Endothelial cell of umbilical vein (primary cell): ENCODE measurements at regions not wholly inside any gene's neighbourhood (a gene's known extent, or its start where the extent isn't known, plus 50 kb on each side); places are given as distances from the start of the nearest gene placed in this dataset.

ENCODE experiments used
- BruUV-seq: library from RNA; stranded (reverse); fragments of 400-500 nt; replicated peaks from 2 replicates; lab custom pipeline; 2021; lab: Mats Ljungman, UMichigan
- CTCF ChIA-PET: fragments of 300-600, 350-600 bp; sonication (Branson Sonifier 250); formaldehyde crosslinking; loops from one replicate; lab custom pipeline; 2021; ENCODE audit warnings: antibody characterized with exemption, inconsistent platforms; lab: Charles Lee
- POLR2A ChIA-PET: fragments of 300-600, 350-600 bp; sonication (Branson Sonifier 250); formaldehyde crosslinking; loops from one replicate; lab custom pipeline; 2021; ENCODE audit warnings: antibody characterized with exemption, inconsistent platforms; lab: Charles Lee
- DNase-seq: peaks from one replicate; pipeline ENCODE4 v3.0.0-alpha.2; 2011; ENCODE audit warnings: low read depth, low spot score
- FAIRE-seq: peaks from 2 replicates; lab custom pipeline; 2011; peaks lifted over from hg19 to GRCh38; lab: Jason Lieb, UNC
- H2AFZ ChIP-seq: 2 replicates; pipeline ENCODE4 v1.6.0; 2012; ENCODE audit warnings: low read depth, low read length, control low read depth, inconsistent platforms
- H3K27ac ChIP-seq: 2 replicates; pipeline ENCODE4 v1.5.1; 2011; ENCODE audit warnings: low read depth, mild to moderate bottlenecking, control low read depth, low read length, moderate library complexity; ENCODE audit not compliant: insufficient read depth
- H3K27me3 ChIP-seq, 2 experiments: 2 replicates each; pipeline versions ENCODE4 v1.6.0 to v1.6.1; 2011; ENCODE audit warnings: low read length in 2 of 2, mixed read lengths in 1 of 2; ENCODE audit not compliant: control insufficient read depth in 2 of 2, insufficient read depth in 2 of 2
- H3K36me3 ChIP-seq, 2 experiments: 2 replicates in 1 of 2; 3 replicates in 1 of 2; pipeline ENCODE4 v1.5.1; 2011; ENCODE audit warnings: low read length in 2 of 2, mild to moderate bottlenecking in 1 of 2, moderate library complexity in 1 of 2; ENCODE audit not compliant: control insufficient read depth in 2 of 2, insufficient read depth in 2 of 2; ENCODE audit errors: extremely low read depth in 1 of 2
- H3K4me1 ChIP-seq: 3 replicates; pipeline ENCODE4 v1.5.1; 2011; ENCODE audit warnings: mild to moderate bottlenecking, low read length; ENCODE audit not compliant: control insufficient read depth, insufficient read depth; ENCODE audit errors: extremely low read depth
- H3K4me2 ChIP-seq: 2 replicates; pipeline ENCODE4 v1.6.1; 2011; ENCODE audit warnings: low read length, control low read depth, mixed read lengths; ENCODE audit not compliant: insufficient read depth
- H3K4me3 ChIP-seq, 3 experiments: fragments of 200-600 bp in 1 of 3; sonication (generic), shearing (Covaris generic) in 1 of 3; replicated peaks in 1 of 3; 2 replicates each; pipeline ENCODE4 v1.5.1; 2011 to 2016; ENCODE audit warnings: control low read depth in 3 of 3, low read length in 3 of 3, mild to moderate bottlenecking in 2 of 3, inconsistent platforms in 1 of 3, low read depth in 1 of 3, moderate library complexity in 1 of 3; ENCODE audit not compliant: insufficient read depth in 1 of 3
- H3K79me2 ChIP-seq: 2 replicates; pipeline ENCODE4 v1.6.0; 2012; ENCODE audit warnings: low read length, inconsistent platforms; ENCODE audit not compliant: control insufficient read depth, insufficient read depth
- H3K9ac ChIP-seq: replicated peaks from 2 replicates; pipeline ENCODE3; 2011; ENCODE audit warnings: low read length, control low read depth; ENCODE audit not compliant: insufficient read depth; ENCODE audit errors: extremely low read depth
- H3K9me1 ChIP-seq: replicated peaks from 3 replicates; pipeline ENCODE4 v1.6.0; 2011; ENCODE audit warnings: mild to moderate bottlenecking, low read length; ENCODE audit not compliant: control insufficient read depth, insufficient read depth; ENCODE audit errors: extremely low read depth
- H3K9me3 ChIP-seq: replicated peaks from 2 replicates; pipeline ENCODE4 v1.5.1; 2012; ENCODE audit warnings: low read length, inconsistent platforms; ENCODE audit not compliant: control insufficient read depth, insufficient read depth
- H4K20me1 ChIP-seq: replicated peaks from 2 replicates; pipeline ENCODE3; 2011; ENCODE audit warnings: mild to moderate bottlenecking, low read length; ENCODE audit not compliant: control insufficient read depth, insufficient read depth; ENCODE audit errors: extremely low read depth
- EZH2 ChIP-seq: IDR thresholded peaks from 2 replicates; pipeline ENCODE4 v1.6.1; 2012; ENCODE audit warnings: borderline replicate concordance, low read depth, mild to moderate bottlenecking, moderate library complexity, low read length, inconsistent platforms; ENCODE audit not compliant: severe bottlenecking
- FOS ChIP-seq: IDR thresholded peaks from 2 replicates; pipeline ENCODE4 v1.6.1; 2011; ENCODE audit warnings: mild to moderate bottlenecking, low read length, moderate library complexity, borderline replicate concordance; ENCODE audit not compliant: insufficient read depth
- GATA2 ChIP-seq: IDR thresholded peaks from 2 replicates; pipeline ENCODE4 v1.7.0; 2011; ENCODE audit warnings: low read depth, mild to moderate bottlenecking, moderate library complexity, mixed read lengths, low read length; ENCODE audit not compliant: insufficient read length, insufficient read depth
- JUN ChIP-seq: IDR thresholded peaks from 2 replicates; pipeline ENCODE4 v1.6.1; 2011; ENCODE audit warnings: borderline replicate concordance, low read depth; ENCODE audit not compliant: insufficient read length, insufficient read depth
- MAX ChIP-seq: IDR thresholded peaks from 2 replicates; pipeline ENCODE4 v1.6.1; 2011; ENCODE audit not compliant: insufficient read depth, insufficient read length
- MYC ChIP-seq: IDR thresholded peaks from one replicate; pipeline ENCODE4 v1.6.1; 2011; ENCODE audit warnings: mild to moderate bottlenecking, low read depth, low read length
- POLR2A ChIP-seq: IDR thresholded peaks from 2 replicates; pipeline ENCODE4 v1.6.1; 2012; ENCODE audit warnings: low read depth, mild to moderate bottlenecking, control low read depth, low read length
- POLR2AphosphoS5 ChIP-seq: IDR thresholded peaks from 2 replicates; pipeline ENCODE4 v1.6.1; 2012; ENCODE audit warnings: low read depth, mild to moderate bottlenecking, control low read depth, low read length, moderate library complexity; ENCODE audit not compliant: insufficient read depth
- dilution Hi-C: fragments of 300-500 bp; cut with MboI; formaldehyde crosslinking; loops from one replicate; pipeline ENCODE4 v1.15.0; 2019; ENCODE audit warnings: low sequenced_read_pairs; ENCODE audit not compliant: extremely low pct_ligation_motif_present
- intact Hi-C: fragments of 100-400 bp; cut with micrococcal nuclease; formaldehyde crosslinking; loops from one replicate; pipeline ENCODE4 v1.10.0; 2022
- TF ChIP-seq, protein P1 (sequence below), 2 donors: IDR thresholded peaks; 1 replicate in 1 of 2; 2 replicates in 1 of 2; pipeline ENCODE4 v1.5.1; 2011; ENCODE audit warnings: low read length in 2 of 2, mild to moderate bottlenecking in 2 of 2, moderate library complexity in 2 of 2, control low read depth in 1 of 2, inconsistent platforms in 1 of 2, low read depth in 1 of 2; ENCODE audit not compliant: insufficient read depth in 1 of 2; ENCODE audit errors: extremely low read depth in 1 of 2

- H4K20me1 ChIP-seq, result no peaks in the 10 kb centered on the region
- H3K4me1 ChIP-seq, result no peaks in the 10 kb centered on the region
- CTCF ChIA-PET, result interaction anchor here (1.2 kb wide), 1 partner anchor 10 kb away, joined by 3 read pairs; no protein-coding TSS in a partner anchor
- POLR2A ChIA-PET, result no interaction called here
- DNase-seq (no peak), FAIRE-seq (no peak)
- no TSS peak for BruUV-seq
- no peak overlapping the region for H3K4me2 ChIP-seq
- intact Hi-C loops (no loop called here), dilution Hi-C loops (no loop called here)
- H2AFZ ChIP-seq, result no peak overlapping the region
- H3K27me3 ChIP-seq, result no peaks in the 10 kb centered on the region
- H3K9me3 ChIP-seq, result no peaks in the 10 kb centered on the region
- no peak overlapping the region for H3K9ac ChIP-seq
- TF ChIP-seq, protein P1, sequence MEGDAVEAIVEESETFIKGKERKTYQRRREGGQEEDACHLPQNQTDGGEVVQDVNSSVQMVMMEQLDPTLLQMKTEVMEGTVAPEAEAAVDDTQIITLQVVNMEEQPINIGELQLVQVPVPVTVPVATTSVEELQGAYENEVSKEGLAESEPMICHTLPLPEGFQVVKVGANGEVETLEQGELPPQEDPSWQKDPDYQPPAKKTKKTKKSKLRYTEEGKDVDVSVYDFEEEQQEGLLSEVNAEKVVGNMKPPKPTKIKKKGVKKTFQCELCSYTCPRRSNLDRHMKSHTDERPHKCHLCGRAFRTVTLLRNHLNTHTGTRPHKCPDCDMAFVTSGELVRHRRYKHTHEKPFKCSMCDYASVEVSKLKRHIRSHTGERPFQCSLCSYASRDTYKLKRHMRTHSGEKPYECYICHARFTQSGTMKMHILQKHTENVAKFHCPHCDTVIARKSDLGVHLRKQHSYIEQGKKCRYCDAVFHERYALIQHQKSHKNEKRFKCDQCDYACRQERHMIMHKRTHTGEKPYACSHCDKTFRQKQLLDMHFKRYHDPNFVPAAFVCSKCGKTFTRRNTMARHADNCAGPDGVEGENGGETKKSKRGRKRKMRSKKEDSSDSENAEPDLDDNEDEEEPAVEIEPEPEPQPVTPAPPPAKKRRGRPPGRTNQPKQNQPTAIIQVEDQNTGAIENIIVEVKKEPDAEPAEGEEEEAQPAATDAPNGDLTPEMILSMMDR (IDR thresholded peaks at IDR 0.05; ENCODE audit: extremely low read depth in 1 of 2, insufficient read depth in 1 of 2, low read depth in 1 of 2, low read length in 2 of 2), result no peak
- TF ChIP-seq JUN, result no peak
- TF ChIP-seq MYC, result no peak
- TF ChIP-seq GATA2, result no peak
- no peak for TF ChIP-seq EZH2
- TF ChIP-seq MAX, result no peak
- no peak for TF ChIP-seq FOS
- TF ChIP-seq POLR2AphosphoS5, result no peak
- TF ChIP-seq POLR2A, result no peak
- no peaks in the 10 kb centered on the region for H3K79me2 ChIP-seq
- H3K9me1 ChIP-seq, result no peaks in the 10 kb centered on the region
- no peaks in the 10 kb centered on the region for H3K36me3 ChIP-seq
- no peak overlapping the region for H3K27ac ChIP-seq
- no peak overlapping the region for H3K4me3 ChIP-seq
Observed at GRCh38 chr5:121628783-121629182, 222.9 kb upstream of the FTMT start.
